ENCODE measurements at regions not wholly inside any gene's neighbourhood (a gene's known extent, or its start where the extent isn't known, plus 50 kb on each side); places are given as distances from the start of the nearest gene placed in this dataset.

DNA sequence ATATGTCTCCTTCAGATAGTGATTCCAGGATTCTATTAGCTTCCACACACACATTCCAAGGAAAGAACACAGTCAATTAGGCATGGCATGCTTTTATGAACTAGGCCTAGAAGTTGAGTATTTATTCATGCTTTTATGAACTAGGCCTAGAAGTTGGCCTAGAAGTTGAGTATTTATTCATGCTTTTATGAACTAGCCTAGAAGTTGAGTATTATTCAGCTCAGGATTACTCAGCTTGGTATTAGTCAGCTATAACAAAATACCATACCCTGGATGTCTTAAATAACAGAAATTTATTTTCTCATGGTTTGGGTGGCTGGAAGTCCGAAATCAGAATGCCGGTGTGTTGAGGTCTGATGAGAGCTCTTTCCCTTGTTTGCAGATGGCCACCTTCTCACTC lies 442.7 kb upstream of the FLRT2 start:
- H3K4me3 ChIP-seq (ENCODE audit: low read depth, low read length) = no peak overlapping the region
- no peaks in the 10 kb centered on the region for H3K4me1 ChIP-seq
- H3K4me2 ChIP-seq (ENCODE audit: low read length) = no peak overlapping the region
- no peak overlapping the region for H2AFZ ChIP-seq
- H3K79me2 ChIP-seq = no peaks in the 10 kb centered on the region
- no peak overlapping the region for H3K27ac ChIP-seq
- H3K27me3 ChIP-seq (ENCODE audit: control insufficient read depth, insufficient read depth, low read length) = no peaks in the 10 kb centered on the region
- no peak overlapping the region for H3K9ac ChIP-seq
- no peaks in the 10 kb centered on the region for H3K36me3 ChIP-seq (ENCODE audit: control insufficient read depth, insufficient read depth, low read length)
- no peak for TF ChIP-seq CTCF (IDR thresholded peaks at IDR 0.05)
- H3K9me3 ChIP-seq (ENCODE audit: control insufficient read depth, low read length) = no peaks in the 10 kb centered on the region

GRCh38 chr14:85088192-85088591 lies 441.8 kb upstream of the FLRT2 start:
- Histone ChIP-seq H2AFZ (no peak overlapping the region), H3K36me3 (ENCODE audit: control insufficient read depth, insufficient read depth, low read length) (no peaks in the 10 kb centered on the region), H3K9me3 (ENCODE audit: control insufficient read depth, low read length) (no peaks in the 10 kb centered on the region), H3K79me2 (no peaks in the 10 kb centered on the region), H3K4me3 (ENCODE audit: low read depth, low read length) (no peak overlapping the region), H3K27ac (no peak overlapping the region), H3K4me1 (no peaks in the 10 kb centered on the region), H3K4me2 (ENCODE audit: low read length) (no peak overlapping the region), H3K9ac (no peak overlapping the region), H3K27me3 (ENCODE audit: control insufficient read depth, insufficient read depth, low read length) (no peaks in the 10 kb centered on the region)
- no peak for TF ChIP-seq CTCF (IDR thresholded peaks at IDR 0.05)

GRCh38 chr14:85090681-85091080 lies 439.3 kb upstream of the FLRT2 start:
- no peak overlapping the region for H2AFZ ChIP-seq
- H3K4me1 ChIP-seq = no peaks in the 10 kb centered on the region
- H3K9ac ChIP-seq = no peak overlapping the region
- H3K79me2 ChIP-seq = no peaks in the 10 kb centered on the region
- no peak for TF ChIP-seq CTCF (IDR thresholded peaks at IDR 0.05)
- H3K9me3 ChIP-seq (ENCODE audit: control insufficient read depth, low read length) = no peaks in the 10 kb centered on the region
- H3K4me3 ChIP-seq (ENCODE audit: low read depth, low read length) = no peak overlapping the region
- H3K27me3 ChIP-seq (ENCODE audit: control insufficient read depth, insufficient read depth, low read length) = no peaks in the 10 kb centered on the region
- no peak overlapping the region for H3K27ac ChIP-seq
- no peaks in the 10 kb centered on the region for H3K36me3 ChIP-seq (ENCODE audit: control insufficient read depth, insufficient read depth, low read length)
- H3K4me2 ChIP-seq (ENCODE audit: low read length) = no peak overlapping the region

- H2AFZ ChIP-seq = no peak overlapping the region
- H3K79me2 ChIP-seq = no peaks in the 10 kb centered on the region
- no peaks in the 10 kb centered on the region for H3K27me3 ChIP-seq (ENCODE audit: control insufficient read depth, insufficient read depth, low read length)
- H3K9ac ChIP-seq = no peak overlapping the region
- H3K4me1 ChIP-seq = no peaks in the 10 kb centered on the region
- H3K27ac ChIP-seq = no peak overlapping the region
- no peak overlapping the region for H3K4me2 ChIP-seq (ENCODE audit: low read length)
- H3K4me3 ChIP-seq (ENCODE audit: low read depth, low read length) = no peak overlapping the region
- H3K36me3 ChIP-seq (ENCODE audit: control insufficient read depth, insufficient read depth, low read length) = no peaks in the 10 kb centered on the region
- no peak for TF ChIP-seq CTCF (IDR thresholded peaks at IDR 0.05)
- no peaks in the 10 kb centered on the region for H3K9me3 ChIP-seq (ENCODE audit: control insufficient read depth, low read length)
Observed at GRCh38 chr14:85093631-85094330, 436.2 kb upstream of the FLRT2 start.

DNA sequence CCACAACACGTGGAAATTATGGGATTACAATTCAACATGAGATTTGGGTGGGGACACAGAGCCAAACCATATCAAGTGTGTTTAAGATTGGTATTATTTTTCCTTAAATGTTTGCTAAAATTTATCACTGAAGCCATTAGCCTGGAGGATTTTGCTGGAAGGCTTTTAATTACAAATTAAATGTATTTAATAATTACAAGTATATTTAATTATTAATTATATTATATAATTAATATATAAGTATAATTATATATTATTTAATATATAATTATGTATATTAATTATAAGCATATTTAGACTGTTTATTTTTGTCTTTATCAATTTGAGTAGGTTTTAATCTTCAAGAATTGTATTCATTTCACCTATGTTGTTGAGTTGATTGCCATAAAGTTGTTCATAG lies 427.4 kb upstream of the FLRT2 start:
- no peaks in the 10 kb centered on the region for H3K9me3 ChIP-seq (ENCODE audit: control insufficient read depth, low read length)
- no peak overlapping the region for H3K4me3 ChIP-seq (ENCODE audit: low read depth, low read length)
- no peak for TF ChIP-seq CTCF (IDR thresholded peaks at IDR 0.05)
- no peak overlapping the region for H3K4me2 ChIP-seq (ENCODE audit: low read length)
- H3K27ac ChIP-seq = no peak overlapping the region
- no peak overlapping the region for H3K9ac ChIP-seq
- no peaks in the 10 kb centered on the region for H3K79me2 ChIP-seq
- no peaks in the 10 kb centered on the region for H3K27me3 ChIP-seq (ENCODE audit: control insufficient read depth, insufficient read depth, low read length)
- H3K4me1 ChIP-seq = no peaks in the 10 kb centered on the region
- no peak overlapping the region for H2AFZ ChIP-seq
- no peaks in the 10 kb centered on the region for H3K36me3 ChIP-seq (ENCODE audit: control insufficient read depth, insufficient read depth, low read length)
